Tibial nerve (tissue), 4 donors: ENCODE measurements at regions not wholly inside any gene's neighbourhood (a gene's known extent, or its start where the extent isn't known, plus 50 kb on each side); places are given as distances from the start of the nearest gene placed in this dataset.

Experiments used
- DNase-seq, 2 donors: peaks; one replicate each; pipeline ENCODE4 v3.0.0-alpha.2; 2019; ENCODE audit warnings: low spot score in 2 of 2
- H3K27ac ChIP-seq, 4 donors: fragments of 200-600 bp; sonication (generic) in 3 of 4; one replicate each; pipeline ENCODE4 v1.5.1; 2017 to 2019; ENCODE audit warnings: mild to moderate bottlenecking in 1 of 4
- H3K27me3 ChIP-seq, 2 donors: fragments of 200-600 bp; sonication (generic) in 1 of 2; one replicate each; pipeline versions ENCODE4 v1.5.1 to v1.6.0; 2017 to 2019
- H3K36me3 ChIP-seq, 3 donors: fragments of 200-600 bp; sonication (generic); one replicate each; pipeline ENCODE4 v1.5.1; 2018 to 2019
- H3K4me1 ChIP-seq, 4 donors: fragments of 200-600 bp; sonication (generic) in 3 of 4; one replicate each; pipeline ENCODE4 v1.5.1; 2017 to 2019
- H3K4me3 ChIP-seq, 4 donors: fragments of 200-600 bp; sonication (generic) in 3 of 4; one replicate each; pipeline ENCODE4 v1.5.1; 2017 to 2019; ENCODE audit warnings: mild to moderate bottlenecking in 1 of 4, moderate library complexity in 1 of 4
- H3K9me3 ChIP-seq, 4 donors: fragments of 200-600 bp; sonication (generic) in 3 of 4; one replicate each; pipeline ENCODE4 v1.5.1; 2017 to 2019
- CTCF ChIP-seq, 5 experiments: fragments of 200-600 bp in 3 of 5; fragments of 450-650 bp in 2 of 5; sonication (generic) in 3 of 5; IDR thresholded peaks; one replicate each; pipeline ENCODE4 v1.5.1; 2016 to 2019; ENCODE audit warnings: antibody characterized with exemption in 5 of 5, mild to moderate bottlenecking in 3 of 5, moderate library complexity in 2 of 5
- EP300 ChIP-seq, 2 donors: sonication (generic); formaldehyde crosslinking; IDR thresholded peaks; one replicate each; pipeline ENCODE4 v1.6.1; 2017; ENCODE audit warnings: antibody characterized with exemption in 2 of 2, mild to moderate bottlenecking in 1 of 2
- POLR2A ChIP-seq, 2 donors: fragments of 450-650 bp; IDR thresholded peaks; one replicate each; pipeline ENCODE4 v1.6.1; 2017; ENCODE audit warnings: antibody characterized with exemption in 2 of 2, mild to moderate bottlenecking in 2 of 2, moderate library complexity in 2 of 2
- WGBS, 2 donors: methylation state at CpG; one replicate each; pipeline ENCODE4 v1.1.5; 2018; 5-methylcytosine and 5-hydroxymethylcytosine counted together

DNA sequence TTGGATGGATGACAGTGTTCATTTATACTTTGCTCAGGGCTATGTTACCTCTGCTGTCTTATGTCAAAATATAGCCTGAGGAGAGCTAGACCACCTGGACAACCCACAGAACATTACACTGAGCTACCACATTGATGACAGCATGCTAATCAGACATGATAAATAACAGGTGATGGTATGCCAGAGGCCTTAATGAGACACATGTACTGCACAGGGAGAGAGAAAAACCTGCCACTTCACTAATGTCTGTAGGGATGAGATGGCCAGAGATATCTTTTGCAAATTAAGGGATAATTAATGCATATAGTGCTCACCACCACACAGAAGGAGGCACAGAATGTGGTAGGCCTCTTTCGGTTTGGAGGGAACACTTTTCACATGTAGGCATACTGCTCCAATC lies 1122.6 kb upstream of the POT1 start:
- no peak overlapping the region for H3K4me3 ChIP-seq
- no peak for TF ChIP-seq POLR2A (IDR thresholded peaks at IDR 0.05)
- no peak for TF ChIP-seq CTCF (IDR thresholded peaks at IDR 0.05)
- TF ChIP-seq EP300 (IDR thresholded peaks at IDR 0.05): no peak
- DNase-seq: no peak
- H3K36me3 ChIP-seq: no peaks in the 10 kb centered on the region
- H3K4me1 ChIP-seq: no peaks in the 10 kb centered on the region
- 95 to 100% methylated on average over 1 of the region's 1 CpG for WGBS, 2 donors
- no peaks in the 10 kb centered on the region for H3K9me3 ChIP-seq
- H3K27ac ChIP-seq: no peak overlapping the region
- H3K27me3 ChIP-seq: no peaks in the 10 kb centered on the region

GRCh38 chr7:126044662-126045061 lies 1115.0 kb upstream of the POT1 start:
- TF ChIP-seq EP300 (IDR thresholded peaks at IDR 0.05) (no peak), POLR2A (IDR thresholded peaks at IDR 0.05) (no peak), CTCF (IDR thresholded peaks at IDR 0.05) (no peak)
- Histone ChIP-seq H3K36me3 (no peaks in the 10 kb centered on the region), H3K4me3 (no peak overlapping the region), H3K4me1 (no peaks in the 10 kb centered on the region), H3K27me3 (no peaks in the 10 kb centered on the region), H3K9me3 (no peaks in the 10 kb centered on the region), H3K27ac (no peak overlapping the region)
- WGBS, 2 donors: 52 to 62% methylated on average over 1 of the region's 1 CpG
- DNase-seq: no peak

DNA sequence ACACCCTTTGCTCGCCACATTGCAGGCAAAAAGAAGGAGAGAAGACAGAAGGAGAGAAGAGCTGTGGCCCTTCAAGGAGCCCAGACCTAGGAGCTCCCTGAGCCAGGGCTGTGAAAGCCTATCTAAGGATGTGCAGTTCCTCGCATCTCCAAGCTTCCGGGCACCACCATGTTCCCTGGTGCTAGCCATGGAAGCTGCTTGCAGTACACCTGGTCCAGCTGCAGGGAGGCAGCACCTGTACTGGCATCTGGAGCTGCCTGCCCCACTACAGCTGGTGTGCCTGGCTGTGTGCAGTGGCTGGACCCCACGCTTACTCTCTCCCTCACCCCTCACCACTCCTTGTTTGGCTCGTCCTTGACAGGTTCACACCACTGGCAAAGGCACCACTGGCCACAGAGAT lies 1111.8 kb upstream of the POT1 start:
- no peaks in the 10 kb centered on the region for H3K36me3 ChIP-seq
- no peaks in the 10 kb centered on the region for H3K27me3 ChIP-seq
- no peak overlapping the region for H3K27ac ChIP-seq
- no peaks in the 10 kb centered on the region for H3K4me1 ChIP-seq
- no peak for DNase-seq
- 83 to 86% methylated on average over 5 of the region's 5 CpGs for WGBS, 2 donors
- TF ChIP-seq EP300 (IDR thresholded peaks at IDR 0.05) (no peak), CTCF (IDR thresholded peaks at IDR 0.05) (no peak), POLR2A (IDR thresholded peaks at IDR 0.05) (no peak)
- no peaks in the 10 kb centered on the region for H3K9me3 ChIP-seq
- no peak overlapping the region for H3K4me3 ChIP-seq

DNA sequence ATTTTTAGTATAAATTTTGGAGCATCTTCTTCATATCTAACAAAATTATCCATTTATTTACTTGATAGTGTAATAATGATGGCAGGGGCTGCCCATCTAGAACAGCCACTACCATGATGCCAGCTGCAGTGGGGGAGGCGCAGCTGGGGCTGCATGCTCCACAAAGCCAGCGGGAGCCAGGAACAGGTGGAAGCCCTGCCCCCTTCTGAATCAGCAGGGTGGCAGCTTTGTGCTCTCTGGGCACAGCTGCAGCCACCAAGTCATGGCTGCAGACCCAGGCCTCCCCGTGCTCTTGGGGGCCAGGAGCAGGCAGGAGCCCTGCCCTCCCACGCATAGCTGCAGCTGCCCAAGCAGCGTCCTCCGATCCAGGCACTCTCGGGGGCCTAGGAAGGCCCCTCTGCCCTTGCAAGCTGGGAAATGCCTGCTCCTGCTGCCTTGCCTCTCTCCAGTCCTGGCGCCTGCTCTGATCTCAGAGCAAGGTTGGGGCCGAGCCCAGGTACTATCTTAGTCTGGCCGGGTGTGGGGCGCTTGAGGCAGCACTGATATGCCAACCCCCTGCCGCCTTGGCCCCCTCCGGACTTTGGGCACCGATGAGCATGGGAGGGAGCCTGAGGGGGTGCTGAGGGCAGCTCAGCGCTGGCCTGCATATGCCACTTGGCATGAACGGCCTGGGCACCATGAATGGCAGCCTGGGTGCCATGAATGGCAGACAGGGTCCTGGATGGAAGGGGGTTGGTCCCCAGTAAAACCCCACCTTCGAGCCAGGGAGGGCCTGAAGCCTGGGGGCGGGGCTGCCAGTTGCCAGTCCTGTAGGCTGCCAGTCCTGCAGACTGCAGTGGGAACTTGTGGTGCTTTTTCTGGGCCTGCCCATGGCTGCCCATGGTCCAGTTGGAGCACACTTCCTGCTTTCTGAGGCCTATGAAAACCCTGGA lies 1110.8 kb upstream of the POT1 start:
- 76 to 85% methylated on average over 16 to 18 of the region's 18 CpGs for WGBS, 2 donors
- no peak for DNase-seq

DNA sequence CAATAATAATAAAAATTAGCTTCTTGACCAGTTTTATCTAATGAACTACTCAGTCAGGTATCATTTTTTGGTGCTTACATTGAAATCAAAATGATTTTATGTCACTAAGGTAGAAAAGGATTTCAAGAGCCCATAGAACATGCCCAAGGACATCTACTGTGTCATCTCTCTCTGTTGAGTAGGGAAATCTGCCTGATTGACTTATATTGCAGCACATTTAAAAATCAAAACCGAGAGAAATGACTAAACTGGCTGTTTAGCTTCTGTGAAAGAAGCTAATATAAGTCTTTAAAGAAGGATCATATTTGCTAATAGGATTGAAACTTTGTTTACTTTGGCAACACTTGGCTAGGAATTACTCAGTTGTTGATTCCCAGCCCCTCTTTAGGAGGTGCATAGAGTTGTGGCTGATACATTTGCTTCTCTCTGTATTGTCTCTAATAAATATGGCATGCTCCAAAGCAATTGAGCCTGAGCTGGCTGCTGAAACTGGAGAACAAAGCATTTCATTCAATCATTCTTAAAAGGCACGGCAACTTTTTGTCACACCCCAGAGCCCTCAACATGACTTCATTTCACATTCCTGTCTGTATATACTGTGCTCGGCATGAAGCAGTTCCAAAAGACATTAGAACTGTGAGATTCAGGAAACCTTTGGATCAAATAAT lies 1096.9 kb upstream of the POT1 start:
- H3K36me3 ChIP-seq: no peaks in the 10 kb centered on the region
- H3K4me1 ChIP-seq: peaks cover 0 to 6% (median 0%) of the 10 kb centered on the region in 4 donors
- H3K27ac ChIP-seq: no peak overlapping the region
- no peaks in the 10 kb centered on the region for H3K27me3 ChIP-seq
- DNase-seq: no peak
- WGBS, 2 donors: 12 to 15% methylated on average over 3 of the region's 3 CpGs
- H3K4me3 ChIP-seq: no peak overlapping the region
- TF ChIP-seq EP300 (IDR thresholded peaks at IDR 0.05): no peak
- TF ChIP-seq POLR2A (IDR thresholded peaks at IDR 0.05): no peak
- TF ChIP-seq CTCF (IDR thresholded peaks at IDR 0.05): no peak
- no peaks in the 10 kb centered on the region for H3K9me3 ChIP-seq

More for the DNA sequence above, 1110.8 kb upstream of the POT1 start:
- Histone ChIP-seq H3K9me3 (no peaks in the 10 kb centered on the region), H3K4me3 (no peak overlapping the region), H3K27me3 (no peaks in the 10 kb centered on the region), H3K36me3 (no peaks in the 10 kb centered on the region), H3K4me1 (no peaks in the 10 kb centered on the region), H3K27ac (no peak overlapping the region)
- TF ChIP-seq POLR2A (IDR thresholded peaks at IDR 0.05): no peak
- no peak for TF ChIP-seq EP300 (IDR thresholded peaks at IDR 0.05)
